HEK293T (cell line): ENCODE measurements at regions not wholly inside any gene's neighbourhood (a gene's known extent, or its start where the extent isn't known, plus 50 kb on each side); places are given as distances from the start of the nearest gene placed in this dataset.

Experiments
- BHLHE40 ChIP-seq: fragments of 450-650 bp; IDR thresholded peaks from 2 replicates; pipeline ENCODE4 v1.6.1; 2016; ENCODE audit warnings: mild to moderate bottlenecking, moderate library complexity, borderline replicate concordance
- ELF4 ChIP-seq: fragments of 450-650 bp; IDR thresholded peaks from 2 replicates; pipeline ENCODE4 v1.6.1; 2017; ENCODE audit warnings: antibody characterized with exemption
- FOXK2 ChIP-seq: fragments of 450-650 bp; IDR thresholded peaks from 2 replicates; pipeline ENCODE4 v1.6.1; 2016; ENCODE audit warnings: mild to moderate bottlenecking
- FOXM1 ChIP-seq: fragments of 450-650 bp; IDR thresholded peaks from 2 replicates; pipeline ENCODE4 v1.6.1; 2017; ENCODE audit warnings: mild to moderate bottlenecking, borderline replicate concordance
- HDGF ChIP-seq: fragments of 450-650 bp; IDR thresholded peaks from 2 replicates; pipeline ENCODE4 v1.6.1; 2017; ENCODE audit warnings: antibody characterized with exemption, borderline replicate concordance
- LEF1 ChIP-seq: fragments of 450-650 bp; IDR thresholded peaks from 2 replicates; pipeline ENCODE4 v1.6.1; 2017; ENCODE audit warnings: mild to moderate bottlenecking, borderline replicate concordance
- SP1 ChIP-seq: fragments of 450-650 bp; IDR thresholded peaks from 2 replicates; pipeline ENCODE4 v1.6.1; 2017
- SUZ12 ChIP-seq: fragments of 450-650 bp; IDR thresholded peaks from 2 replicates; pipeline ENCODE4 v1.6.1; 2016; ENCODE audit warnings: mild to moderate bottlenecking
- TARDBP ChIP-seq: fragments of 450-650 bp; IDR thresholded peaks from 2 replicates; pipeline ENCODE4 v1.6.1; 2016
- ZNF384 ChIP-seq: fragments of 450-650 bp; IDR thresholded peaks from 2 replicates; pipeline ENCODE4 v1.6.1; 2016
- TF ChIP-seq, protein P1 (sequence below): fragments of 450-650 bp; IDR thresholded peaks from 2 replicates; pipeline ENCODE4 v1.6.1; 2016

DNA sequence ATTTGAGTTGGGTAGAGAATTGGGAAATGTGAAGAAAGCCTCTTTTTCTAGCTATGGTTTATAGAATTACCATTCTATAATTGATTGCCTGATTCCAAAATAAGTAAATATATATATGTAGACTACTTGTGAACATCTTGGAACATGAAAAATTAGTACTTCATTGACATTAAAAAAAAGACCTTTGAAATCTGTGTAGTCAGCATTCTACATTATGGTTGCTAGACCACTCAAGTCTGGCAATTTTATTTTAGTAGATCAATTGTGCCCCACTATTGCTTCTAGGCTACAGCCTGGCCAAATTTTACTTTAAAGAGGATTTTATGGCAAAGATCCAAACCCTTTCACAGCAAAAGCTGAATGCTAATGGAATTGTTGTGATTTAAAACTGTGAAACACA is 279.8 kb downstream of the IKZF2 start:
- TF ChIP-seq, protein P1, sequence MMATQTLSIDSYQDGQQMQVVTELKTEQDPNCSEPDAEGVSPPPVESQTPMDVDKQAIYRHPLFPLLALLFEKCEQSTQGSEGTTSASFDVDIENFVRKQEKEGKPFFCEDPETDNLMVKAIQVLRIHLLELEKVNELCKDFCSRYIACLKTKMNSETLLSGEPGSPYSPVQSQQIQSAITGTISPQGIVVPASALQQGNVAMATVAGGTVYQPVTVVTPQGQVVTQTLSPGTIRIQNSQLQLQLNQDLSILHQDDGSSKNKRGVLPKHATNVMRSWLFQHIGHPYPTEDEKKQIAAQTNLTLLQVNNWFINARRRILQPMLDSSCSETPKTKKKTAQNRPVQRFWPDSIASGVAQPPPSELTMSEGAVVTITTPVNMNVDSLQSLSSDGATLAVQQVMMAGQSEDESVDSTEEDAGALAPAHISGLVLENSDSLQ = no peak
- TF ChIP-seq HDGF (no peak), FOXK2 (no peak), FOXM1 (no peak), BHLHE40 (no peak), SP1 (no peak), SUZ12 (no peak), LEF1 (no peak), TARDBP (no peak), ZNF384 (no peak), ELF4 (no peak)
